Right lobe of liver (tissue), 6 donors: ENCODE measurements at regions not wholly inside any gene's neighbourhood (a gene's known extent, or its start where the extent isn't known, plus 50 kb on each side); places are given as distances from the start of the nearest gene placed in this dataset.

Experiments
- ATAC-seq, 4 donors: fragments of 200-7000 bp; cut with Tn5 transposase; one replicate each; pipeline ENCODE4 v1.9.1; 2020; ENCODE audit warnings: mild to moderate bottlenecking in 4 of 4, moderate library complexity in 4 of 4
- DNase-seq, 3 donors: peaks; one replicate each; pipeline ENCODE4 v3.0.0-alpha.2; 2020
- H3K27ac ChIP-seq, 3 donors: fragments of 200-600 bp; one replicate each; pipeline ENCODE4 v1.8.0; 2022
- H3K27me3 ChIP-seq, 2 donors: fragments of 200-600 bp; one replicate each; pipeline ENCODE4 v1.8.0; 2022
- H3K36me3 ChIP-seq, 4 donors: fragments of 200-600 bp; sonication (generic) in 1 of 4; one replicate each; pipeline versions ENCODE4 v1.5.1 to v1.8.0; 2017 to 2022; ENCODE audit warnings: control low read depth in 1 of 4
- H3K4me1 ChIP-seq, 4 donors: fragments of 200-600 bp; sonication (generic) in 1 of 4; one replicate each; pipeline versions ENCODE4 v1.5.1 to v1.8.0; 2017 to 2022; ENCODE audit warnings: control low read depth in 1 of 4
- H3K4me3 ChIP-seq, 3 donors: fragments of 200-600 bp; one replicate each; pipeline ENCODE4 v1.8.0; 2022
- H3K9me3 ChIP-seq, 4 donors: fragments of 200-600 bp; sonication (generic) in 1 of 4; one replicate each; pipeline versions ENCODE4 v1.5.1 to v1.8.0; 2017 to 2022; ENCODE audit warnings: control low read depth in 1 of 4
- POLR2A ChIP-seq: fragments of 450-650 bp; IDR thresholded peaks from one replicate; pipeline ENCODE4 v1.6.1; 2017; ENCODE audit warnings: antibody characterized with exemption, mild to moderate bottlenecking
- WGBS: methylation state at CpG from one replicate; pipeline ENCODE4 v1.1.6; 2018; ENCODE audit warnings: low coverage, low lambda C conversion rate; ENCODE audit not compliant: insufficient coverage; ENCODE audit errors: missing lambda C conversion rate; 5-methylcytosine and 5-hydroxymethylcytosine counted together
- intact Hi-C, 2 donors: fragments of 100-400 bp; cut with DNase I; formaldehyde crosslinking; loops; one replicate each; pipeline versions ENCODE4 v1.11.2 to v1.14.1; 2022
- TF ChIP-seq, protein P1 (sequence below), 4 donors: fragments of 200-600 bp in 3 of 4; fragments of 450-650 bp in 1 of 4; IDR thresholded peaks; one replicate each; pipeline versions ENCODE4 v1.5.1 to v1.8.0; 2016 to 2022; ENCODE audit warnings: antibody characterized with exemption in 4 of 4, mild to moderate bottlenecking in 2 of 4
- donor health status: DM: no; HTN: yes; CAD: no.
- donor health status: DM: no; HTN: no; CAD: no.
- donor health status: DM: no; HTN: no; CAD: no.
- donor health status: DM: no; HTN: yes; CAD: no.
- donor health status: DM: no; HTN: yes; CAD: no.

DNA sequence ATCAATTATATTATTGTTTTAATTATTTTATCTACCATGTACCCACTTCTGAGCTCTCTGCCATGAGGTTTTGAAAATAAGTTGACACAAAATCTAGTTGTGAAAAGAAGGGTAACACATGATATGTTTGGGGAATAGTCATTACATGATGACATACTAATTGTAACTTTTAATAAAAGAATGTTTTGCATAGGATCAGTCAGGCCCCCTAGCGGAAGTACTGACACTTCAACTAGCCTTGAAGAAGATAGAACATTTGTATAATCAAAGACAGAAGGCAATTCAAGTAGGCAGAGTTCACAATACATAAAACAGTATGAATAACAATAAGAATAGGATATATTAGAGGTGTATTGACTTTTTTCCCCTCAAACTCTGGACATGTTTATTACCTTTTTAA, 1191.0 kb upstream of the AGA start:
- Histone ChIP-seq H3K4me1 (no peaks in the 10 kb centered on the region), H3K4me3 (no peak overlapping the region), H3K9me3 (no peaks in the 10 kb centered on the region), H3K27me3 (no peaks in the 10 kb centered on the region), H3K36me3 (no peaks in the 10 kb centered on the region), H3K27ac (no peak overlapping the region)
- ATAC-seq (no peak), DNase-seq (no peak)
- intact Hi-C loops: no loop called here
- TF ChIP-seq, protein P1, sequence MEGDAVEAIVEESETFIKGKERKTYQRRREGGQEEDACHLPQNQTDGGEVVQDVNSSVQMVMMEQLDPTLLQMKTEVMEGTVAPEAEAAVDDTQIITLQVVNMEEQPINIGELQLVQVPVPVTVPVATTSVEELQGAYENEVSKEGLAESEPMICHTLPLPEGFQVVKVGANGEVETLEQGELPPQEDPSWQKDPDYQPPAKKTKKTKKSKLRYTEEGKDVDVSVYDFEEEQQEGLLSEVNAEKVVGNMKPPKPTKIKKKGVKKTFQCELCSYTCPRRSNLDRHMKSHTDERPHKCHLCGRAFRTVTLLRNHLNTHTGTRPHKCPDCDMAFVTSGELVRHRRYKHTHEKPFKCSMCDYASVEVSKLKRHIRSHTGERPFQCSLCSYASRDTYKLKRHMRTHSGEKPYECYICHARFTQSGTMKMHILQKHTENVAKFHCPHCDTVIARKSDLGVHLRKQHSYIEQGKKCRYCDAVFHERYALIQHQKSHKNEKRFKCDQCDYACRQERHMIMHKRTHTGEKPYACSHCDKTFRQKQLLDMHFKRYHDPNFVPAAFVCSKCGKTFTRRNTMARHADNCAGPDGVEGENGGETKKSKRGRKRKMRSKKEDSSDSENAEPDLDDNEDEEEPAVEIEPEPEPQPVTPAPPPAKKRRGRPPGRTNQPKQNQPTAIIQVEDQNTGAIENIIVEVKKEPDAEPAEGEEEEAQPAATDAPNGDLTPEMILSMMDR (IDR thresholded peaks at IDR 0.05): peak in 2 of 4 donors; percentile 19 to 29
- no peak for TF ChIP-seq POLR2A
- 33% methylated on average over 1 of the region's 1 CpG for WGBS

DNA sequence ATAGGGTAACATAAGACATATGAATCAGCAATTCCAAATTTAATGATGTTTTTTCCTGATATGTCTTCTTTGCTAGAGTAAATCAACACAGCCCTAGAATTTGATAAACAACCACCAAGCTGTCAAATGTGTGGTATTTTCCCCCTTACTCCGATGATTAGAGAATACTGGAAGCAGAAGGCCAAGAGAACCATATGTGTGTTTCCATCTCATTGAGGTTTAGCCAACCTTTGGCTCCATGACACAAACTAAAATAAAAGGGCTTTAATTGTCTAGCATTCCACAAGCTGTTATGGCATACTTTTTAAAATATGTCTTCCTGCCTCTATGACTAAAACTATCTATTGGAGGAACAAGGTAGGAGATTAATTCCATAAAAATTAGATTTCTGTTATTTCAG, 1222.4 kb upstream of the AGA start:
- DNase-seq (no peak), ATAC-seq (no peak)
- H3K27ac ChIP-seq: no peak overlapping the region
- H3K36me3 ChIP-seq: no peaks in the 10 kb centered on the region
- WGBS: 60% methylated on average over 1 of the region's 1 CpG
- TF ChIP-seq, protein P1 (IDR thresholded peaks at IDR 0.05): no peak
- no peak for TF ChIP-seq POLR2A
- H3K9me3 ChIP-seq: no peaks in the 10 kb centered on the region
- intact Hi-C loops: no loop called here
- H3K27me3 ChIP-seq: no peaks in the 10 kb centered on the region
- no peak overlapping the region for H3K4me3 ChIP-seq
- H3K4me1 ChIP-seq: no peaks in the 10 kb centered on the region

DNA sequence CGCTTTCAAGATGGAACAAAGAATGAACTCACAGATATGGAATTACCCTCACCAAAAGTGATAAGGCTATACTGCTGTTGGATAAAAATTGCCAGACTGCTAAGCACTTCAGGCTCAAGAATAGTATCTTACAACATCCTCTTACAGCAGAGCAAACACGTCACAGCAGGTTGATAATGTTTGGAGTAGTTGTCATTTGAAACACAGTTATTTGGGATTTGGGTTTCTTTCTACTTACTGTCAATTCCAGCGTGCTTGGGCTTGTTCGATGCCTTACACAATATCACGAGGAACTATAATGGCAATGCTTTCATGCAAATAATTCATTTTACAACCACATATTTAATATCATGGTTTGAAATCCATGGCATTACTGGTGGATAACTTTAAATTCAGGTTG, 1223.7 kb upstream of the AGA start:
- WGBS: 65% methylated on average over 5 of the region's 5 CpGs
- ATAC-seq: no peak
- no peaks in the 10 kb centered on the region for H3K9me3 ChIP-seq
- DNase-seq: no peak
- intact Hi-C loops: no loop called here
- no peaks in the 10 kb centered on the region for H3K4me1 ChIP-seq
- TF ChIP-seq, protein P1 (IDR thresholded peaks at IDR 0.05): no peak
- no peak for TF ChIP-seq POLR2A
- H3K27ac ChIP-seq: no peak overlapping the region
- no peak overlapping the region for H3K4me3 ChIP-seq
- no peaks in the 10 kb centered on the region for H3K27me3 ChIP-seq
- no peaks in the 10 kb centered on the region for H3K36me3 ChIP-seq

DNA sequence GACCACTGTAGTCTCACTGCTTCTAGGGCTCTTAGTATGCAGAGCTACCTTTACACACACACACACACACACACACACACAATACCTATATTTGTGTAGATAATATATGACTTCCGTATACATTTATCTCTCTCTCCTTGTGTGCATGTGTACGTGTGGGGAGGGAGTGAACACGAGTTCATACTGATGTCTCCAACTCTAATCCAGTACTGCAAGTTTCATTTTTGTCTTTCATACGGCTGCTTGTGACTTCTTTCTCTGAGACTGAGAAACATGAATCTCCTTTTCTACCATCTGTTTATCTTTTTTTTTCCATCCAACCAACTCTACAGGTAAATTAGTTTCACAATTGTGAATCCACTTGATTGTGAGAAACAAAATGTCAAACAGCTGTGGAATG, 1229.5 kb upstream of the AGA start:
- no peak overlapping the region for H3K4me3 ChIP-seq
- no peaks in the 10 kb centered on the region for H3K4me1 ChIP-seq
- WGBS: 40% methylated on average over 4 of the region's 4 CpGs
- H3K27ac ChIP-seq: no peak overlapping the region
- intact Hi-C loops: no loop called here
- no peaks in the 10 kb centered on the region for H3K27me3 ChIP-seq
- ATAC-seq (no peak), DNase-seq (no peak)
- no peaks in the 10 kb centered on the region for H3K9me3 ChIP-seq
- TF ChIP-seq, protein P1 (IDR thresholded peaks at IDR 0.05): no peak
- TF ChIP-seq POLR2A: no peak
- H3K36me3 ChIP-seq: no peaks in the 10 kb centered on the region

DNA sequence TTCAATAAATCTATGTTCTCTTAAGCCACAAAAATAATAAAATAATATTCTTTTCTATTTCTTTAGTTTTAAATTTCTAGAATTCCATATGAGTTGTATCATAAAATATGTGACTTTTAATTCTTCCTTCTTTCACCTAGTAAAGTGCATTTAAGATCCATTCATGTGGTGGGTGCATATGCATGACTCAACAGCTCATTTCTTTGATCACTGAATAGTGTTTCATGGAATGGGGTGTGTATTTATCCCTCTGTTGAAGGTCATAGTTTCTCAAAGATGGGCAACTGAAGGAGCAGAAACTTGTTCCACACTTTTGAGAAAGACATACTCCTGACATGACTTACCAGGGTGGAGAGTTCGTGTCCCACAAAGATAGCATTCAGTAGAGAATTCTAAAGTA, 1230.3 kb upstream of the AGA start:
- WGBS: 18% methylated on average over 1 of the region's 1 CpG
- TF ChIP-seq, protein P1 (IDR thresholded peaks at IDR 0.05): no peak
- no peak for TF ChIP-seq POLR2A

More for the DNA sequence above, 1230.3 kb upstream of the AGA start:
- Histone ChIP-seq H3K9me3 (no peaks in the 10 kb centered on the region), H3K27me3 (no peaks in the 10 kb centered on the region), H3K27ac (no peak overlapping the region), H3K4me1 (no peaks in the 10 kb centered on the region), H3K36me3 (no peaks in the 10 kb centered on the region), H3K4me3 (no peak overlapping the region)
- DNase-seq (no peak), ATAC-seq (no peak)
- intact Hi-C loops: no loop called here
